ENCODE measurements at regions not wholly inside any gene's neighbourhood (a gene's known extent, or its start where the extent isn't known, plus 50 kb on each side); places are given as distances from the start of the nearest gene placed in this dataset.

DNA sequence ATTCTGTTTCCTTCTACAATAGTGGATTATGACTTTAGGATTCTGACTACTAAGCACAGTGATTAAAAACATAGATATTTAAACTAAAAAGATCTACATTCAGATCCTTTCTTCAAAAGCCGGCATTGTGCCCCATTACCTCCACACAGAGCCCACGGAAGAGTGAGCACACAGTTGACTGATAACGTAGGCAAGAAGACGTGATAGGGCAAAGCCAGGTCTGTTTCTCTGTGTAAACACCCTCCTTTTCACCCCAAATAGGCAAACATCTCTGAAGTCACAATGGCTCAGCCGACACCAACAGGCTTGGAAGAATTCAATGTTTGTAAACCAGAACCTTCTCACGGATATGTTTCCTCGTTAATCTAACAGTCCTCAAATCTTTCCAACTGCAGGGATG is 302.9 kb downstream of the CMPK2 start:
- TF ChIP-seq, protein P1, sequence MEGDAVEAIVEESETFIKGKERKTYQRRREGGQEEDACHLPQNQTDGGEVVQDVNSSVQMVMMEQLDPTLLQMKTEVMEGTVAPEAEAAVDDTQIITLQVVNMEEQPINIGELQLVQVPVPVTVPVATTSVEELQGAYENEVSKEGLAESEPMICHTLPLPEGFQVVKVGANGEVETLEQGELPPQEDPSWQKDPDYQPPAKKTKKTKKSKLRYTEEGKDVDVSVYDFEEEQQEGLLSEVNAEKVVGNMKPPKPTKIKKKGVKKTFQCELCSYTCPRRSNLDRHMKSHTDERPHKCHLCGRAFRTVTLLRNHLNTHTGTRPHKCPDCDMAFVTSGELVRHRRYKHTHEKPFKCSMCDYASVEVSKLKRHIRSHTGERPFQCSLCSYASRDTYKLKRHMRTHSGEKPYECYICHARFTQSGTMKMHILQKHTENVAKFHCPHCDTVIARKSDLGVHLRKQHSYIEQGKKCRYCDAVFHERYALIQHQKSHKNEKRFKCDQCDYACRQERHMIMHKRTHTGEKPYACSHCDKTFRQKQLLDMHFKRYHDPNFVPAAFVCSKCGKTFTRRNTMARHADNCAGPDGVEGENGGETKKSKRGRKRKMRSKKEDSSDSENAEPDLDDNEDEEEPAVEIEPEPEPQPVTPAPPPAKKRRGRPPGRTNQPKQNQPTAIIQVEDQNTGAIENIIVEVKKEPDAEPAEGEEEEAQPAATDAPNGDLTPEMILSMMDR (IDR thresholded peaks at IDR 0.05 in 2 of 3, conservative IDR thresholded peaks at IDR 0.05 in 1 of 3; ENCODE audit: borderline replicate concordance in 1 of 3, insufficient read depth in 1 of 3, low read depth in 2 of 3, low read length in 2 of 3), result no peak
- TF ChIP-seq ATF3 (IDR thresholded peaks at IDR 0.05) (no peak), SRF (IDR thresholded peaks at IDR 0.05; ENCODE audit: low read depth) (no peak), EZH2 (IDR thresholded peaks at IDR 0.05) (no peak), POLR2A (IDR thresholded peaks at IDR 0.05; ENCODE audit: borderline replicate concordance, extremely low read depth, insufficient read depth, insufficient read length) (no peak), EGR1 (IDR thresholded peaks at IDR 0.05; ENCODE audit: low read depth) (no peak), SP1 (IDR thresholded peaks at IDR 0.05; ENCODE audit: low read depth) (no peak), REST (IDR thresholded peaks at IDR 0.05; ENCODE audit: low read depth) (no peak)
- TF ChIP-seq, protein P2, sequence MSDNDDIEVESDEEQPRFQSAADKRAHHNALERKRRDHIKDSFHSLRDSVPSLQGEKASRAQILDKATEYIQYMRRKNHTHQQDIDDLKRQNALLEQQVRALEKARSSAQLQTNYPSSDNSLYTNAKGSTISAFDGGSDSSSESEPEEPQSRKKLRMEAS (IDR thresholded peaks at IDR 0.05), result no peak

Measured in HCT116 (cell line).